ENCODE measurements at regions not wholly inside any gene's neighbourhood (a gene's known extent, or its start where the extent isn't known, plus 50 kb on each side); places are given as distances from the start of the nearest gene placed in this dataset.
"Not testable (repeated sequence)": the region's sequence is repeated elsewhere in the genome, so short reads cannot be mapped to it uniquely, and the experiment has no call there.

DNA sequence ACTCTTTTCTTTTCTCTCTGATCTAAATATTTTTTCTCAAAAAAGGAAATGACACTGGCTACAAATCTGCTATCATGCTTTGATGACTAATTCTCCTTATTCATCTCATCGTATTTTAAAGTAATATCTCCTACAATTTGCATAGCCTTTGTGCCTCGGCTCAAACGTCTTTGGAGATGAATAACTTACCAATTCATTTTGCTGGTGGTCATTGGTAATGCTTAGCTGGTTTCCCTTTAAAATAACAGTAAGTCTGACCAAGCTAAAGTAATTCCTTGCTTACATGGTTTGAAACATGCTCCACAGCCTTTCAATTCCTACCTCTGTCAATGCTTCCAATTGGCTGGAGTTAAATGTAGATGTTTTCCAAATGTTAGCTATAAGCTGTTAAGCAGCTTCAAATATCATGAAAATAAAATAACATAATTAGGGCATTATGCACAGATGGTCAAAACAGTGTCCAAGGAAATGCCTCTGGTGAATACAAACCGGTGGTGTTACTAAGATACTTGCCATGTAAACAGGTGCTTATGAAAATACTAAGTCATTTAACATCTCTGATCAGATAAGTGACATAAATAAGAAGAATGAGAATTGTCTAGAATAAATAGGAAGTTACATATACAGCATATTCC is 435.0 kb downstream of the POM121L12 start:
- H3K27ac ChIP-seq (ENCODE audit: low read depth, low read length) = no peak overlapping the region
- no peak overlapping the region for H3K4me3 ChIP-seq (ENCODE audit: low read depth in 1 of 2, low read length in 2 of 2)
- H3K9me3 ChIP-seq (ENCODE audit: control insufficient read depth in 1 of 2, low read length in 2 of 2) = peaks cover 0 to 7% of the 10 kb centered on the region in 2 donors
- H3K9ac ChIP-seq (ENCODE audit: low read depth in 1 of 2, low read length in 2 of 2) = no peak overlapping the region
- H3K36me3 ChIP-seq (ENCODE audit: control insufficient read depth in 1 of 2, insufficient read depth in 2 of 2, low read length in 2 of 2) = no peaks in the 10 kb centered on the region
- no peaks in the 10 kb centered on the region for H3K4me1 ChIP-seq (ENCODE audit: control insufficient read depth in 1 of 2, insufficient read depth in 2 of 2, low read length in 2 of 2)
- no peaks in the 10 kb centered on the region for H3K27me3 ChIP-seq (ENCODE audit: control insufficient read depth in 1 of 2, insufficient read depth in 2 of 2, low read length in 2 of 2)

DNA sequence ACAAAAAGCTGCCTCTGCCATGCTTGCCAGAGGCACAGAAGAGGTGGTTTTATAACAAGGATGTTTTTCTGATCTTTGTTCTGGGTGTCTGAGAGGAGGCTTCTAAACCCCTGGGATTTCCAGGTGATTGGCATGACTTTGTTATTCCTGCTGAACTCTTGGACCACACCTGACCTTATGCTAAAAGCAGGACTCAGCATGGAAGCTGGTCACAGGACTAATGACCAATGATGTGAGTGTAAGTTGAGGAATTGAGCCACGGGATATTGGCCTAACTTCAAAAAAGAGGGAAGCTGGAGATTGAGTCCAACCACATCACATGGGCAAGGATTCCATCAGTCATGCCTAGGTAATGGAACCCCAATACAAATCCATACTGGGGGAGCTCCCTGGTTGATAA is 437.9 kb downstream of the POM121L12 start:
- Histone ChIP-seq H3K9ac (ENCODE audit: low read depth in 1 of 2, low read length in 2 of 2) (no peak overlapping the region), H3K36me3 (ENCODE audit: control insufficient read depth in 1 of 2, insufficient read depth in 2 of 2, low read length in 2 of 2) (no peaks in the 10 kb centered on the region), H3K9me3 (ENCODE audit: control insufficient read depth in 1 of 2, low read length in 2 of 2) (peaks cover 0 to 7% of the 10 kb centered on the region in 2 donors), H3K4me3 (ENCODE audit: low read depth in 1 of 2, low read length in 2 of 2) (no peak overlapping the region), H3K4me1 (ENCODE audit: control insufficient read depth in 1 of 2, insufficient read depth in 2 of 2, low read length in 2 of 2) (no peaks in the 10 kb centered on the region), H3K27ac (ENCODE audit: low read depth, low read length) (no peak overlapping the region), H3K27me3 (ENCODE audit: control insufficient read depth in 1 of 2, insufficient read depth in 2 of 2, low read length in 2 of 2) (no peaks in the 10 kb centered on the region)

DNA sequence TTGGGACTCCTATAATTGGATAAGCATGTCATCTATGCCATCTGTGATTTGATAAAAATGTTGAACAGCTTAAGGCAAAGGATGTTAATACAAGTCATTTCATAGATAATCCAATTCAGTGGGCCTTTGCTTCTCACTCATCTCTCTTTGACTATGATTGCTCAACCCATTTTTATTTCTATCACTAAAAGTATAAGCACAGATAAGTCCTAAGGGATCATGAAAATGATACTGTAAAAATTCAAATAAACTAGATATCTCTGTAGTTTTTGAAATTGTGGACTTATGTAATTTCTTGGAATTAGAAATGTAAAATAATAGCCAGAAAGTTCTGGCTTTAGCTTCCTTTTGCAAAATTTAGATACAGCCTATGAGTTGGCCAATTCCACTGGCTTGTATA is 440.3 kb downstream of the POM121L12 start:
- no peaks in the 10 kb centered on the region for H3K27me3 ChIP-seq (ENCODE audit: control insufficient read depth in 1 of 2, insufficient read depth in 2 of 2, low read length in 2 of 2)
- H3K9me3 ChIP-seq (ENCODE audit: control insufficient read depth in 1 of 2, low read length in 2 of 2) = peaks cover 0 to 3% of the 10 kb centered on the region in 2 donors
- H3K9ac ChIP-seq (ENCODE audit: low read depth in 1 of 2, low read length in 2 of 2) = no peak overlapping the region
- no peaks in the 10 kb centered on the region for H3K4me1 ChIP-seq (ENCODE audit: control insufficient read depth in 1 of 2, insufficient read depth in 2 of 2, low read length in 2 of 2)
- no peaks in the 10 kb centered on the region for H3K36me3 ChIP-seq (ENCODE audit: control insufficient read depth in 1 of 2, insufficient read depth in 2 of 2, low read length in 2 of 2)
- no peak overlapping the region for H3K27ac ChIP-seq (ENCODE audit: low read depth, low read length)
- no peak overlapping the region for H3K4me3 ChIP-seq (ENCODE audit: low read depth in 1 of 2, low read length in 2 of 2)

DNA sequence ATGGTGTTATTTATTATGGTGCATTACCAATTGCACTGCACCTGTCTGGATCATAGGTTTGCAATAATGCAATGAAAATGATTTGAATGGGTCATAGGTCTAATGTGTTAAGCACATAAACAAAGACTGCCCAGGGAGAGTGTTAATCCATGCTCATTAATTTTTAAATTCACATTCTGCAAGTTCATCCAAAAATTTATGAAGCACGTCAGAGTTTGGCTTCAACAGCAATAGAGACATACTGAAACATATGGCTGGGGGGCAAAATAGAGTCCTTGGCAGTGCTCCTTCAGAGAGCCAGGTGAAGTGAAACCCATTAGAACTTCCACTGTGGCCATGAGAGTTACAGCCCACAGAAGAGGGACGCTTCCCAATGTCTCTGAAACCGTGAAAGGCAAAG is 441.1 kb downstream of the POM121L12 start:
- Histone ChIP-seq H3K4me3 (ENCODE audit: low read depth in 1 of 2, low read length in 2 of 2) (no peak overlapping the region), H3K36me3 (ENCODE audit: control insufficient read depth in 1 of 2, insufficient read depth in 2 of 2, low read length in 2 of 2) (no peaks in the 10 kb centered on the region), H3K4me1 (ENCODE audit: control insufficient read depth in 1 of 2, insufficient read depth in 2 of 2, low read length in 2 of 2) (no peaks in the 10 kb centered on the region), H3K27ac (ENCODE audit: low read depth, low read length) (no peak overlapping the region), H3K9ac (ENCODE audit: low read depth in 1 of 2, low read length in 2 of 2) (no peak overlapping the region), H3K27me3 (ENCODE audit: control insufficient read depth in 1 of 2, insufficient read depth in 2 of 2, low read length in 2 of 2) (no peaks in the 10 kb centered on the region), H3K9me3 (ENCODE audit: control insufficient read depth in 1 of 2, low read length in 2 of 2) (peaks cover 0 to 3% of the 10 kb centered on the region in 2 donors)

DNA sequence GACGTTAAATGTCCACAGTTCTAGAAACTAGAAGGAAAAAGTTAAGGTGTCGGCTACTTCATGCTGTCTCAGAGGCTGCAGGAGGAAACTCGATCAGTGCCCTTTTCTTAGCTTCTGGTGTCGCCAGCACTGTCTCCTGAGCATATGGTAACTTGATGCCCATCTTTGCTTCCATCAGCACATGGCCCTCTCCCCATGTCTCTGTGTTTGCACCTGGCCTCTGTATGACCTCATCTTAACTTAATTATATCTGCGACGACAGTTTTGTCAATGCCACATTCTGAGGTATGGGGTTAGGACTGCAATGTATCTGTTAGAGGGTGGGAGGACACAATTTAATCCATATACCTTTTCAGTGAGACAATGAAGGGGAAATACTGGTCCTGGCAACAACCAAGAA is 449.9 kb downstream of the POM121L12 start:
- H3K9me3 ChIP-seq (ENCODE audit: control insufficient read depth in 1 of 2, low read length in 2 of 2) = peaks cover 5% of the 10 kb centered on the region in 2 donors
- no peaks in the 10 kb centered on the region for H3K4me1 ChIP-seq (ENCODE audit: control insufficient read depth in 1 of 2, insufficient read depth in 2 of 2, low read length in 2 of 2)
- H3K4me3 ChIP-seq (ENCODE audit: low read depth in 1 of 2, low read length in 2 of 2) = no peak overlapping the region
- no peak overlapping the region for H3K9ac ChIP-seq (ENCODE audit: low read depth in 1 of 2, low read length in 2 of 2)
- H3K27me3 ChIP-seq (ENCODE audit: control insufficient read depth in 1 of 2, insufficient read depth in 2 of 2, low read length in 2 of 2) = no peaks in the 10 kb centered on the region
- no peaks in the 10 kb centered on the region for H3K36me3 ChIP-seq (ENCODE audit: control insufficient read depth in 1 of 2, insufficient read depth in 2 of 2, low read length in 2 of 2)
- H3K27ac ChIP-seq (ENCODE audit: low read depth, low read length) = no peak overlapping the region

DNA sequence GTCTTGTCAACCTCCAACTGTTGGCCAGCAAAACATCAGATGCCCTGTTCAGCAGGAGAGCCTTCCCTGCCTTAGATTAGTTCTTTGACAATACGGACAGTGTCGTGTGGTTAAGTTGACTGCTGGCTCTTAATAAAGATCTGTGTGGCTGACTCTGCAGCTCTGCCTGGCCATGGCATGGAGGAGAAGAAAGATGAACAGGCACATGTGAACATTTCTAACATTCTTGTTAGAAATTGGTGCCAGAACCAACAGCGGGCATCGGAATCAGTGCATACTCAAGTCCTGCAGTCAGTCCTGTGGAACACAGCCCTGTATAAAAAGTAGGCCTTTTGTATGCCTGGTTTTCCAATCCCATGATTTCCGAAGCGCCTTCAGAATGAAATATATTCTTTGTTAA is 455.6 kb downstream of the POM121L12 start:
- Histone ChIP-seq H3K9me3 (ENCODE audit: control insufficient read depth in 1 of 2, low read length in 2 of 2) (peaks cover 0 to 15% of the 10 kb centered on the region in 2 donors), H3K27ac (ENCODE audit: low read depth, low read length) (no peak overlapping the region), H3K9ac (ENCODE audit: low read depth in 1 of 2, low read length in 2 of 2) (no peak overlapping the region), H3K4me3 (ENCODE audit: low read depth in 1 of 2, low read length in 2 of 2) (no peak overlapping the region), H3K27me3 (ENCODE audit: control insufficient read depth in 1 of 2, insufficient read depth in 2 of 2, low read length in 2 of 2) (no peaks in the 10 kb centered on the region), H3K4me1 (ENCODE audit: control insufficient read depth in 1 of 2, insufficient read depth in 2 of 2, low read length in 2 of 2) (no peaks in the 10 kb centered on the region), H3K36me3 (ENCODE audit: control insufficient read depth in 1 of 2, insufficient read depth in 2 of 2, low read length in 2 of 2) (no peaks in the 10 kb centered on the region)

DNA sequence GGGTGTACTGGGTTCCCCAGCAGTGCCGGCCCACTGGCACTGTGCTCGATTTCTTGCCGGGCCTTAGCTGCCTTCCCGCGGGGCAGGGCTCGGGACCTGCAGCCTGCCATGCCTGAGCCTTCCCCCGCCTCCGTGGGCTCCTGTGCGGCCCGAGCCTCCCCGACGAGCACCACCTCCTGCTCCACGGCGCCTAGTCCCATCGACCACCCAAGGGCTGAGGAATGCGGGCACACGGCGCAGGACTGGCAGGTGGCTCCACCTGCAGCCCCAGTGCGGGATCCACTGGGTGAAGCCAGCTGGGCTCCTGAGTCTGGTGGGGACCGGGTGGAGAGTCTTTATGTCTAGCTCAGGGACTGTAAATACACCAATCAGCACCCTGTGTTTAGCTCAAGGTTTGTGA is 459.7 kb downstream of the POM121L12 start:
- peaks cover 0 to 10% of the 10 kb centered on the region in 2 donors for H3K9me3 ChIP-seq (ENCODE audit: control insufficient read depth in 1 of 2, low read length in 2 of 2)
- H3K9ac ChIP-seq (ENCODE audit: low read depth in 1 of 2, low read length in 2 of 2); H3K36me3 ChIP-seq (ENCODE audit: control insufficient read depth in 1 of 2, insufficient read depth in 2 of 2, low read length in 2 of 2); H3K27ac ChIP-seq (ENCODE audit: low read depth, low read length); H3K4me1 ChIP-seq (ENCODE audit: control insufficient read depth in 1 of 2, insufficient read depth in 2 of 2, low read length in 2 of 2); H3K27me3 ChIP-seq (ENCODE audit: control insufficient read depth in 1 of 2, insufficient read depth in 2 of 2, low read length in 2 of 2); H3K4me3 ChIP-seq (ENCODE audit: low read depth in 1 of 2, low read length in 2 of 2): not testable (repeated sequence)

DNA sequence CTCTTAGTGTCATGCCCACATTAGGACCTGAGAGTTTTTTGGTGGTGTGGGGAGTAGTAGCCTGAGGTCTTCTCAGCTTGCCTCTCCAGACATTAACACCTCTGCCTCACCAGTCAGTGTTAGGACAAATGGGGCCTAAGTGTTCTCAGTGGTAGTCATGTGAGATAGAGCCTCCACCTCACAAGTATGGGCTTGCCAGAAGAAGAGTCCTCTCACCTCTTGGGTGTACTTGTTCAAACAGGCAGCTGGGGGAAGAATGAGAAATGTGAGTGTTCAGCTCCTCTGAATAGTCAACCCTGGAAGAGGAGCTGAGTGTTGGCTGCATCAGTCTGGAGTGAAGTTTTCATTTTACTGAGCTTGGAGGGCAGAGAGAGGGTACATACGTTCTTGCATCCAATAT is 464.6 kb downstream of the POM121L12 start:
- H3K27me3 ChIP-seq (ENCODE audit: control insufficient read depth in 1 of 2, insufficient read depth in 2 of 2, low read length in 2 of 2) = no peaks in the 10 kb centered on the region
- H3K9me3 ChIP-seq (ENCODE audit: control insufficient read depth in 1 of 2, low read length in 2 of 2) = peaks cover 0 to 5% of the 10 kb centered on the region in 2 donors
- H3K4me3 ChIP-seq (ENCODE audit: low read depth in 1 of 2, low read length in 2 of 2) = no peak overlapping the region
- no peak overlapping the region for H3K27ac ChIP-seq (ENCODE audit: low read depth, low read length)
- H3K4me1 ChIP-seq (ENCODE audit: control insufficient read depth in 1 of 2, insufficient read depth in 2 of 2, low read length in 2 of 2) = no peaks in the 10 kb centered on the region
- H3K9ac ChIP-seq (ENCODE audit: low read depth in 1 of 2, low read length in 2 of 2) = no peak overlapping the region
- no peaks in the 10 kb centered on the region for H3K36me3 ChIP-seq (ENCODE audit: control insufficient read depth in 1 of 2, insufficient read depth in 2 of 2, low read length in 2 of 2)

DNA sequence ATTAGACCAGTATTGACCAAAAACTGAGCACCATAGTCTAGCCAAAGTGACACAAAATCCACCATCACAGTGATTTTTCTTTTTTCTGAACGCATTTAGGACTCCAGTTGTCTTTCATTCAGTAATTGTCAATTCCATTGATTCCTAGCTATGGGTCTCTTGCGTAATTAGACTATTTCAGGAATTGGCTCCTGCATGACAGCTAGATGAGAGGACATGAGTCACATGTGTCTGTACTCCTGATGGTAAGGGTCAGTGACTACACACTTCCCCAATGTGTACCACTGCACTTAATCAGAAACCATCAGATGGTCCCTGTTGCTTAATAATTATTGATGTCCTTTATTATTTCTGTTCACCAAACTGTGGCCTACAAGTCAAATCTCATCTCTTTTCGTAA is 469.5 kb downstream of the POM121L12 start:
- no peak overlapping the region for H3K4me3 ChIP-seq (ENCODE audit: low read depth in 1 of 2, low read length in 2 of 2)
- no peak overlapping the region for H3K9ac ChIP-seq (ENCODE audit: low read depth in 1 of 2, low read length in 2 of 2)
- H3K4me1 ChIP-seq (ENCODE audit: control insufficient read depth in 1 of 2, insufficient read depth in 2 of 2, low read length in 2 of 2) = no peaks in the 10 kb centered on the region
- H3K36me3 ChIP-seq (ENCODE audit: control insufficient read depth in 1 of 2, insufficient read depth in 2 of 2, low read length in 2 of 2) = no peaks in the 10 kb centered on the region
- no peaks in the 10 kb centered on the region for H3K27me3 ChIP-seq (ENCODE audit: control insufficient read depth in 1 of 2, insufficient read depth in 2 of 2, low read length in 2 of 2)
- H3K9me3 ChIP-seq (ENCODE audit: control insufficient read depth in 1 of 2, low read length in 2 of 2) = peaks cover 4 to 8% of the 10 kb centered on the region in 2 donors
- H3K27ac ChIP-seq (ENCODE audit: low read depth, low read length) = no peak overlapping the region

DNA sequence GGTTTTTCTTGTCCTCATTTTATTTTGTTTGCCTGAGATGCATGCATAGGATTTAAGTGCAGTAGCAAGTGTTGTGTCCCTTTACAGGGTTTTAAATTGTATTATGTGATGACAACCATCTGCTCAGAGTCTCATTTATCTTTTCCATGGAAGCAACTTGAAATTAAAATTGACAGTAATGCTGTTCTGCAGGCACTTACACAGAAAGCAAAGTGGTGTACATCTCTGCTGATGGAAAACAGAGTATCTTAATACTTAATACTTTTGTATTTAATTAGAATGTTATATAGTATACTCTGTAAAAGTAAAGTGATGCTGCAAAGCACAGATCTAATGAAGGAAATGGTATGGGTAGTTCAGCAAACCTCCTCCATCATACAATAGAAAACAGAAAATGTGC is 482.9 kb downstream of the POM121L12 start:
- no peak overlapping the region for H3K4me3 ChIP-seq (ENCODE audit: low read depth in 1 of 2, low read length in 2 of 2)
- H3K9ac ChIP-seq (ENCODE audit: low read depth in 1 of 2, low read length in 2 of 2) = no peak overlapping the region
- no peaks in the 10 kb centered on the region for H3K4me1 ChIP-seq (ENCODE audit: control insufficient read depth in 1 of 2, insufficient read depth in 2 of 2, low read length in 2 of 2)
- H3K36me3 ChIP-seq (ENCODE audit: control insufficient read depth in 1 of 2, insufficient read depth in 2 of 2, low read length in 2 of 2) = no peaks in the 10 kb centered on the region
- peaks cover 12% of the 10 kb centered on the region in 2 donors for H3K9me3 ChIP-seq (ENCODE audit: control insufficient read depth in 1 of 2, low read length in 2 of 2)
- H3K27ac ChIP-seq (ENCODE audit: low read depth, low read length) = no peak overlapping the region
- no peaks in the 10 kb centered on the region for H3K27me3 ChIP-seq (ENCODE audit: control insufficient read depth in 1 of 2, insufficient read depth in 2 of 2, low read length in 2 of 2)

DNA sequence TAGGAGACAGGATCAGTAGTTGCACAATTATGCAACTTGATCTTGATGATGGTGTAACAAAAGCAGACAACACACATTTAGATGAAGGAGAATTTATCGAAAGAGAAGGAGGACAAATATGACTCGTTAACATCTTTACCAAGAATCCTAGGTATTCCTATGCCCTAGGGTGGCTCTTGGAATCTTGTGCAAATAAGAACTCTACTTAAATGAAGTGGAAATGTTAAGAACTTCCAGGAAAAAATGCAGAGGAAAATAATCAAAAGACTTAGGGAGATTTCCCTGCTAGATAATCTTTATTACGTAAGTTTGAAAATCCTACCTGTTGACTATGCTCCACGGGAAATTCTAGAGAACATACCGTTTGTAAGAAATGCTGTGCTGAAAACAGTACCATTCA is 485.4 kb downstream of the POM121L12 start:
- Histone ChIP-seq H3K4me3 (ENCODE audit: low read depth in 1 of 2, low read length in 2 of 2) (no peak overlapping the region), H3K27ac (ENCODE audit: low read depth, low read length) (no peak overlapping the region), H3K36me3 (ENCODE audit: control insufficient read depth in 1 of 2, insufficient read depth in 2 of 2, low read length in 2 of 2) (no peaks in the 10 kb centered on the region), H3K27me3 (ENCODE audit: control insufficient read depth in 1 of 2, insufficient read depth in 2 of 2, low read length in 2 of 2) (no peaks in the 10 kb centered on the region), H3K9me3 (ENCODE audit: control insufficient read depth in 1 of 2, low read length in 2 of 2) (peaks cover 8 to 9% of the 10 kb centered on the region in 2 donors), H3K4me1 (ENCODE audit: control insufficient read depth in 1 of 2, insufficient read depth in 2 of 2, low read length in 2 of 2) (no peaks in the 10 kb centered on the region), H3K9ac (ENCODE audit: low read depth in 1 of 2, low read length in 2 of 2) (no peak overlapping the region)

All from duodenal mucosa (tissue), 2 donors.